Liver (tissue), 8 donors: ENCODE measurements at regions not wholly inside any gene's neighbourhood (a gene's known extent, or its start where the extent isn't known, plus 50 kb on each side); places are given as distances from the start of the nearest gene placed in this dataset.

Source experiments
- DNase-seq: peaks from one replicate; pipeline ENCODE4 v3.0.0-alpha.2; 2017; ENCODE audit warnings: low spot score
- H3K27ac ChIP-seq, 2 donors: one replicate each; pipeline ENCODE4 v1.7.0; 2013; ENCODE audit warnings: inconsistent platforms in 2 of 2, low read length in 2 of 2, control low read depth in 1 of 2, low read depth in 1 of 2, mild to moderate bottlenecking in 1 of 2
- H3K27me3 ChIP-seq, 4 donors: one replicate each; pipeline versions ENCODE4 v1.6.1 to v1.7.0; 2013; ENCODE audit warnings: low read length in 3 of 4, inconsistent platforms in 1 of 4, mild to moderate bottlenecking in 1 of 4, moderate library complexity in 1 of 4; ENCODE audit not compliant: control insufficient read depth in 4 of 4, insufficient read depth in 4 of 4
- H3K36me3 ChIP-seq, 4 donors: one replicate each; pipeline versions ENCODE4 v1.6.1 to v1.7.0; 2013; ENCODE audit warnings: low read length in 3 of 4, mild to moderate bottlenecking in 3 of 4, low read depth in 1 of 4, moderate library complexity in 1 of 4; ENCODE audit not compliant: control insufficient read depth in 4 of 4, insufficient read depth in 3 of 4
- H3K4me1 ChIP-seq, 4 donors: one replicate each; pipeline versions ENCODE4 v1.6.1 to v1.7.0; 2013; ENCODE audit warnings: low read length in 3 of 4, mild to moderate bottlenecking in 3 of 4, moderate library complexity in 1 of 4; ENCODE audit not compliant: control insufficient read depth in 4 of 4, insufficient read depth in 4 of 4
- H3K4me3 ChIP-seq, 3 donors: one replicate each; pipeline versions ENCODE4 v1.6.1 to v1.7.0; 2013; ENCODE audit warnings: low read length in 3 of 3, control low read depth in 1 of 3, low read depth in 1 of 3, mild to moderate bottlenecking in 1 of 3
- H3K9ac ChIP-seq, 2 donors: one replicate each; pipeline ENCODE4 v1.7.0; 2013; ENCODE audit warnings: low read length in 2 of 2, mild to moderate bottlenecking in 2 of 2, moderate library complexity in 2 of 2, control low read depth in 1 of 2, low read depth in 1 of 2
- H3K9me3 ChIP-seq, 4 donors: one replicate each; pipeline versions ENCODE4 v1.6.1 to v1.7.0; 2013; ENCODE audit warnings: low read length in 3 of 4; ENCODE audit not compliant: control insufficient read depth in 4 of 4
- CTCF ChIP-seq: fragments of 150-350 bp; IDR thresholded peaks from 2 replicates; pipeline ENCODE4 v1.5.1; 2017; ENCODE audit warnings: improper control_type of control experiment, low read depth, low read length; ENCODE audit not compliant: missing input control
- EGR1 ChIP-seq, 2 donors: IDR thresholded peaks; 2 replicates each; pipeline ENCODE4 v1.6.1; 2016 to 2018; ENCODE audit warnings: antibody characterized with exemption in 2 of 2, low read depth in 2 of 2
- FOXA1 ChIP-seq: IDR thresholded peaks from 2 replicates; pipeline ENCODE4 v1.6.1; 2016; ENCODE audit warnings: antibody characterized with exemption
- FOXA2 ChIP-seq: IDR thresholded peaks from 2 replicates; pipeline ENCODE4 v1.6.1; 2016; ENCODE audit warnings: antibody characterized with exemption
- GABPA ChIP-seq, 2 donors: IDR thresholded peaks in 1 of 2; conservative IDR thresholded peaks in 1 of 2; 2 replicates each; pipeline ENCODE4 v1.6.1; 2016; ENCODE audit warnings: antibody characterized with exemption in 2 of 2, mild to moderate bottlenecking in 1 of 2, moderate library complexity in 1 of 2
- JUND ChIP-seq, 2 donors: IDR thresholded peaks; 2 replicates each; pipeline ENCODE4 v1.6.1; 2016; ENCODE audit warnings: antibody characterized with exemption in 2 of 2
- NR2F2 ChIP-seq: IDR thresholded peaks from 2 replicates; pipeline ENCODE4 v1.6.1; 2016; ENCODE audit warnings: antibody characterized with exemption
- RAD21 ChIP-seq, 2 donors: IDR thresholded peaks; 2 replicates each; pipeline ENCODE4 v1.6.1; 2016; ENCODE audit warnings: antibody characterized with exemption in 2 of 2, mild to moderate bottlenecking in 2 of 2
- RXRA ChIP-seq, 2 donors: IDR thresholded peaks; 2 replicates each; pipeline ENCODE4 v1.6.1; 2017 to 2018; ENCODE audit warnings: antibody characterized with exemption in 2 of 2, mild to moderate bottlenecking in 1 of 2
- SP1 ChIP-seq: IDR thresholded peaks from 2 replicates; pipeline ENCODE4 v1.6.1; 2018; ENCODE audit warnings: antibody characterized with exemption, mild to moderate bottlenecking
- TAF1 ChIP-seq: conservative IDR thresholded peaks from 2 replicates; pipeline ENCODE4 v1.6.1; 2016; ENCODE audit warnings: antibody characterized with exemption, mild to moderate bottlenecking
- YY1 ChIP-seq: IDR thresholded peaks from 2 replicates; pipeline ENCODE4 v1.6.1; 2016; ENCODE audit warnings: antibody characterized with exemption, mild to moderate bottlenecking
- ZBTB33 ChIP-seq: IDR thresholded peaks from 2 replicates; pipeline ENCODE4 v1.6.1; 2016; ENCODE audit warnings: antibody characterized with exemption
- WGBS: extraction: QIAGEN DNeasy Blood & Tissue Kit; methylation state at CpG from one replicate; pipeline ENCODE4 v1.1.7; 2013; 5-methylcytosine and 5-hydroxymethylcytosine counted together
- TF ChIP-seq, protein P1 (sequence below): IDR thresholded peaks from 2 replicates; pipeline ENCODE4 v1.6.1; 2016; ENCODE audit warnings: antibody characterized with exemption
- TF ChIP-seq, protein P2 (sequence below): IDR thresholded peaks from 2 replicates; pipeline ENCODE4 v1.6.1; 2016; ENCODE audit warnings: antibody characterized with exemption
- TF ChIP-seq, protein P3 (sequence below): IDR thresholded peaks from 2 replicates; pipeline ENCODE4 v1.6.1; 2016; ENCODE audit warnings: antibody characterized with exemption, mild to moderate bottlenecking
- donor health status: healthy.
- donor health status: healthy.
- donor health status: healthy.
- donor health status: healthy.
- donor health status: healthy.

GRCh38 chr2:191773136-191773535, 73.8 kb downstream of the CAVIN2 start:
- no peak overlapping the region for H3K4me3 ChIP-seq
- no peaks in the 10 kb centered on the region for H3K4me1 ChIP-seq
- no peak for DNase-seq
- H3K9ac ChIP-seq, result no peak overlapping the region
- H3K9me3 ChIP-seq, result no peaks in the 10 kb centered on the region
- no peaks in the 10 kb centered on the region for H3K27me3 ChIP-seq
- WGBS, result 82% methylated on average over 4 of the region's 4 CpGs
- H3K36me3 ChIP-seq, result no peaks in the 10 kb centered on the region
- TF ChIP-seq, protein P1, sequence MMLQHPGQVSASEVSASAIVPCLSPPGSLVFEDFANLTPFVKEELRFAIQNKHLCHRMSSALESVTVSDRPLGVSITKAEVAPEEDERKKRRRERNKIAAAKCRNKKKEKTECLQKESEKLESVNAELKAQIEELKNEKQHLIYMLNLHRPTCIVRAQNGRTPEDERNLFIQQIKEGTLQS, result no peak
- H3K27ac ChIP-seq, result no peak overlapping the region

GRCh38 chr2:191777351-191777750, 69.5 kb downstream of the CAVIN2 start:
- no peak overlapping the region for H3K4me3 ChIP-seq
- no peaks in the 10 kb centered on the region for H3K27me3 ChIP-seq
- H3K9ac ChIP-seq, result no peak overlapping the region
- TF ChIP-seq ZBTB33 (no peak), SP1 (no peak), TAF1 (no peak), FOXA1 (no peak), FOXA2 (no peak), YY1 (no peak), GABPA (IDR thresholded peaks at IDR 0.05 in 1 of 2, conservative IDR thresholded peaks at IDR 0.05 in 1 of 2) (no peak)
- TF ChIP-seq, protein P1, result no peak
- TF ChIP-seq, protein P2, sequence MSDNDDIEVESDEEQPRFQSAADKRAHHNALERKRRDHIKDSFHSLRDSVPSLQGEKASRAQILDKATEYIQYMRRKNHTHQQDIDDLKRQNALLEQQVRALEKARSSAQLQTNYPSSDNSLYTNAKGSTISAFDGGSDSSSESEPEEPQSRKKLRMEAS, result no peak
- H3K36me3 ChIP-seq, result no peaks in the 10 kb centered on the region
- no peaks in the 10 kb centered on the region for H3K4me1 ChIP-seq
- 96% methylated on average over 2 of the region's 2 CpGs for WGBS
- no peak overlapping the region for H3K27ac ChIP-seq
- H3K9me3 ChIP-seq, result no peaks in the 10 kb centered on the region
- DNase-seq, result no peak

- Histone ChIP-seq H3K9me3 (no peaks in the 10 kb centered on the region), H3K27ac (no peak overlapping the region), H3K36me3 (no peaks in the 10 kb centered on the region), H3K4me3 (no peak overlapping the region), H3K9ac (no peak overlapping the region), H3K27me3 (no peaks in the 10 kb centered on the region), H3K4me1 (no peaks in the 10 kb centered on the region)
- DNase-seq, result no peak
- 90% methylated on average over 1 of the region's 1 CpG for WGBS
- TF ChIP-seq GABPA (IDR thresholded peaks at IDR 0.05 in 1 of 2, conservative IDR thresholded peaks at IDR 0.05 in 1 of 2), result no peak
- TF ChIP-seq, protein P1, result no peak
- TF ChIP-seq, protein P2, result no peak
- TF ChIP-seq TAF1, result no peak
- no peak for TF ChIP-seq NR2F2
- no peak for TF ChIP-seq YY1
- no peak for TF ChIP-seq JUND (IDR thresholded peaks at IDR 0.05)
- TF ChIP-seq, protein P3, sequence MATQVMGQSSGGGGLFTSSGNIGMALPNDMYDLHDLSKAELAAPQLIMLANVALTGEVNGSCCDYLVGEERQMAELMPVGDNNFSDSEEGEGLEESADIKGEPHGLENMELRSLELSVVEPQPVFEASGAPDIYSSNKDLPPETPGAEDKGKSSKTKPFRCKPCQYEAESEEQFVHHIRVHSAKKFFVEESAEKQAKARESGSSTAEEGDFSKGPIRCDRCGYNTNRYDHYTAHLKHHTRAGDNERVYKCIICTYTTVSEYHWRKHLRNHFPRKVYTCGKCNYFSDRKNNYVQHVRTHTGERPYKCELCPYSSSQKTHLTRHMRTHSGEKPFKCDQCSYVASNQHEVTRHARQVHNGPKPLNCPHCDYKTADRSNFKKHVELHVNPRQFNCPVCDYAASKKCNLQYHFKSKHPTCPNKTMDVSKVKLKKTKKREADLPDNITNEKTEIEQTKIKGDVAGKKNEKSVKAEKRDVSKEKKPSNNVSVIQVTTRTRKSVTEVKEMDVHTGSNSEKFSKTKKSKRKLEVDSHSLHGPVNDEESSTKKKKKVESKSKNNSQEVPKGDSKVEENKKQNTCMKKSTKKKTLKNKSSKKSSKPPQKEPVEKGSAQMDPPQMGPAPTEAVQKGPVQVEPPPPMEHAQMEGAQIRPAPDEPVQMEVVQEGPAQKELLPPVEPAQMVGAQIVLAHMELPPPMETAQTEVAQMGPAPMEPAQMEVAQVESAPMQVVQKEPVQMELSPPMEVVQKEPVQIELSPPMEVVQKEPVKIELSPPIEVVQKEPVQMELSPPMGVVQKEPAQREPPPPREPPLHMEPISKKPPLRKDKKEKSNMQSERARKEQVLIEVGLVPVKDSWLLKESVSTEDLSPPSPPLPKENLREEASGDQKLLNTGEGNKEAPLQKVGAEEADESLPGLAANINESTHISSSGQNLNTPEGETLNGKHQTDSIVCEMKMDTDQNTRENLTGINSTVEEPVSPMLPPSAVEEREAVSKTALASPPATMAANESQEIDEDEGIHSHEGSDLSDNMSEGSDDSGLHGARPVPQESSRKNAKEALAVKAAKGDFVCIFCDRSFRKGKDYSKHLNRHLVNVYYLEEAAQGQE, result no peak
- TF ChIP-seq RXRA (IDR thresholded peaks at IDR 0.05), result no peak
- no peak for TF ChIP-seq RAD21 (IDR thresholded peaks at IDR 0.05)
- TF ChIP-seq FOXA1, result no peak
- no peak for TF ChIP-seq FOXA2
- no peak for TF ChIP-seq CTCF
- no peak for TF ChIP-seq EGR1 (IDR thresholded peaks at IDR 0.05; ENCODE audit: low read depth in 2 of 2)
- no peak for TF ChIP-seq ZBTB33
These were observed 68.8 kb downstream of the CAVIN2 start for GRCh38 chr2:191778041-191778440.
